ENCODE measurements at regions not wholly inside any gene's neighbourhood (a gene's known extent, or its start where the extent isn't known, plus 50 kb on each side); places are given as distances from the start of the nearest gene placed in this dataset.
"Not testable (repeated sequence)": the region's sequence is repeated elsewhere in the genome, so short reads cannot be mapped to it uniquely, and the experiment has no call there.

GRCh38 chr2:122706757-122707223, 951.3 kb downstream of the TSN start:
- DNase-seq (ENCODE audit: low read depth in 3 of 3) = no peak

DNA sequence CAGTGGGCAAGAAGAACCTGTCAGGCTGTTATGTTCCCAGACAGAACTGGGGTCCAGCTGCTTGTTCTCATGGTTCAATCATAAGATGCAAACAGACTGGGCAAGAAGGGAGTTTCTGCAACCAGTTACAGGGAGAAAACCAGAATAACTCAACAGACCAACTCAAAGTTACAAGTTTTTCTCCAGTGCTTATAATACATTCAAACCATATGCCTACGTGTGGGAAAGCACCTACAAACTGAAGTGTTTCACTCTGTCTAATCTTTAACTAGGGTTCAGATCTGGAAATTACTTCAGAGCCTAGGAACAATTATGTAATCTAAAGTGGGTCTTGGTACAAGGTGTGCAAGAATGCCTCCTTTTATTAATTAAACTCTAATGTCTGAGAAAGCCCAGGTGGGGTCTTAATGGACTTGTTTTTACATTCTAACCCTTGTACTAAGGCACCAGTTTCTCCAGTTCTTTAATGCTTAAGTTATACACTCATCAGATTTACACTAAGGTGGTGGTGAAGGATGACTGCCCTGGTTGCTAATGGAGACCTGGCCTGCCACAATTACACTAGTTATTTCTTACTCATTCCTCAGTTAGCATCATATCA, 951.9 kb downstream of the TSN start:
- DNase-seq (ENCODE audit: low read depth in 3 of 3) = no peak

GRCh38 chr2:122710049-122710448, 954.6 kb downstream of the TSN start:
- DNase-seq (ENCODE audit: low read depth in 3 of 3) = no peak

GRCh38 chr2:122713800-122714199, 958.3 kb downstream of the TSN start:
- DNase-seq (ENCODE audit: low read depth in 3 of 3) = no peak

GRCh38 chr2:122720822-122721221, 965.4 kb downstream of the TSN start:
- not testable (repeated sequence) for DNase-seq (ENCODE audit: low read depth in 3 of 3)

DNA sequence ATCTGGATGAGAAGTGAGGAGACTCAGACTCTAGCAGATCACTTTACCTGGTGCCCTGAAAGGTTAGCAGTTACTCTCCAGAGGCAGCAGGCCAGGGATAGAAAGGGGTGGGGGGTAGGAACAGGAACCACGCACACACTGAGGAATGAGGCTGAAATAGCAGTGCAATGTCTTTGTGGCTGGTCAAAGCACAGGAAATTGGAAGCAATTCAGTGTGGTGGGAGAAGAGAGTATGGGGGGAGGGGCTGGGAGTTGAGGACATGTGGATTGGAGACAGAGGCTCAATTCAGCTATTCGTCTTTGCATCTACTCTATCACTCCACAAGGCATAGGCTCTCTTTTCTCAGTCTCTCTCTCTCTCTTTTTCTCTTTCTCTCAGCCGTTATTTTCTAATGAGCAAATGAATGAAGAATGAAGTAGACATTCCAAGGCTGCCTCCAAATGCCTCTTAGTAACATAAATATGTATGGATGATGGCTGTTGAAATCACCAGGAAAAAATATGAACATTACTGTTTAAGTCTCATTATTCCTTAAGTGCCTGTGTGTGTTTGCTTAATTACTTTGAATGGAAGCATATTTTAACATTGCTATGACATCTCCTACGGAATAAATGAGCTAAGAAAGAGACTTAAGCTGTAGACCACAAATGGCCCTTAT, 979.4 kb downstream of the TSN start:
- DNase-seq (ENCODE audit: low read depth in 3 of 3) = no peak

GRCh38 chr2:122736279-122736678, 980.8 kb downstream of the TSN start:
- DNase-seq (ENCODE audit: low read depth in 3 of 3) = no peak

GRCh38 chr2:122737429-122738077, 982.1 kb downstream of the TSN start:
- no peak for DNase-seq (ENCODE audit: low read depth in 3 of 3)

GRCh38 chr2:122739732-122740593, 984.5 kb downstream of the TSN start:
- no peak for DNase-seq (ENCODE audit: low read depth in 3 of 3)

DNA sequence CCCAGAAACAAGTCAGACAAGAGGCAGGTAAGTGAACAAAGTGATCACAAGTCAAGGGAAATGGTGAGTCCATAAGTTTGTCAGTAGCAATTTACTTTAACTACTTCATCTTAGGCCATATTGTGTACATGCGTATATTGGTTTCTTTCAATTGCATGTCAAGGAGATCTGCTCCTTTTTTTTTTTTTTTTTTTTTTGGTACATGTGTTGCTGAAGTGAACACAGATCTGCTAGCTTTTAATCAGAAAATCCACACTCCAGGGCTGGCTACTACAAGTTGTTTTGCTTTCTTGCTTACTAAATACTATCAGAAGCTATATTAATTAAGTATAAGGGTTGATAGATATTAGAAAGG, 985.1 kb downstream of the TSN start:
- DNase-seq (ENCODE audit: low read depth in 3 of 3) = no peak

DNA sequence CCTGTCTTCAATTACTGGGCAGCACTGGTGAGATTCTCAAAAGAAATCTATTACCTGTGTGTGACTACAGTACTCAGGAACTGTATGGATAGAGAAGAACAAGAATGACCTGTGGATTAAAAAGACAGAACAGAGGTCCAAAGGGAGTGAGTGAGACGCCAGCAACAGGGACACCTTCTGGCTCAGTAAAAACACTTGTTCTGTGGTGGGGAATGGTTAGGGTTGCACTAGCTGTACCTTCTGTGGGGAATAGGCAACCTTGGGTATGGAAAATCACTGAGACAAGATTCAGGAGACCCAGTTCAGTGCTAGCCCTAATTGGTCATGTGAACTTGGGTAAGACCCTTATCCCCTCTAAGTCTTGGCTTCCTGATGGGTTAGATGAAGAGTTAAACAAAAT, 986.0 kb downstream of the TSN start:
- DNase-seq (ENCODE audit: low read depth in 3 of 3) = no peak

DNA sequence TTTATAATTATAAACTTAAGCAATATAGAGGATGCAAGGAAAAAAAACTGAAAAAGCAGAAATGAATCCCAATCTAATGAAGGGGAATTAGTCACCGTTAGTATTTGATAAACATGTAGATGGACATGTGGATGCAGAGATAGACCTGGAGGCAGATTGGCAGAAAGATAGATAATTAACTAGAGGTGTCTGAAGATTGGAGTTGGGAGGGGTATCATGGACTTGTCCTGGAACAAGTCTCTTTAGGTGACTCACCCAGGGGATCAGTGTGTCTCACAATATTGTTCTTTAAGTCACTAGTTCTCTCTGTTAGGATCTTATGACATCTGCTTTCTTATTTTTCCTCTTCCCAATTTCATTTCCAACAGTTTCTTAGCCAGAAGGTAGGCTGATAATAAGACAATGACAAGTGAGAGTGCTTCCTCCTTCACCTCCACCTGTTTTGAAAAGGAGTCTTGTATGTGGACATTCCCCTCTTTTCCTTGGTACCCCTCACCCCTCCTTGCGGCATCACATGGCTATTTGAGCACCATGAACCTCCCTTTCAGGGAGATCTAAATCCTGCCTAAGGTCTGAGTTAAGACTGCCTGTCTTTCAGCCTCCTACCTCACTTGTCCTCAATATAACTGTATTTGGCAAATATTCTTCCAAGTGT, 987.7 kb downstream of the TSN start:
- no peak for DNase-seq (ENCODE audit: low read depth in 3 of 3)

GRCh38 chr2:122745603-122746002, 990.2 kb downstream of the TSN start:
- DNase-seq (ENCODE audit: low read depth in 3 of 3) = no peak

GRCh38 chr2:122747670-122748069, 992.2 kb downstream of the TSN start:
- no peak for DNase-seq (ENCODE audit: low read depth in 3 of 3)

- no peak for DNase-seq (ENCODE audit: low read depth in 3 of 3)
Measured at GRCh38 chr2:122748552-122749011, 993.1 kb downstream of the TSN start.

DNA sequence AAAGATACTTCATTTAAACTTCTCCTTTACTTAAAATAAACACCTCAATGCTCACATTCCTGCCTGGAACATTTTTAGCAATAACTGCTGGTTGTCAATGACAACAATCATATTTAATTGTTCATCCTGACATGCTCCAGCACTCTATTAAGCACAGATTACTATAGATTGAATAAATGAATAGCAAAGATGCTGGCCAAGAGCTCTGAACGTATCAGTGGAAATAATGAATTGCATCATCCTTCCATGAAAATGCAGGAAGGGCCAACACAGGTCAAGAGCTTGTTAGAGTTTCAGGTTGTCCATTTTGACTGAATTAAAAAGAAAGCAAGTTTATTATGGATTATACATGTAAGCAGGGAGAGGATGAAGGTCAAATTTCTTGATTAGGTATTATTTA, 994.0 kb downstream of the TSN start:
- DNase-seq (ENCODE audit: low read depth in 3 of 3) = no peak

- DNase-seq (ENCODE audit: low read depth in 3 of 3) = no peak
Measured at GRCh38 chr2:122750095-122750494, 994.6 kb downstream of the TSN start.

DNA sequence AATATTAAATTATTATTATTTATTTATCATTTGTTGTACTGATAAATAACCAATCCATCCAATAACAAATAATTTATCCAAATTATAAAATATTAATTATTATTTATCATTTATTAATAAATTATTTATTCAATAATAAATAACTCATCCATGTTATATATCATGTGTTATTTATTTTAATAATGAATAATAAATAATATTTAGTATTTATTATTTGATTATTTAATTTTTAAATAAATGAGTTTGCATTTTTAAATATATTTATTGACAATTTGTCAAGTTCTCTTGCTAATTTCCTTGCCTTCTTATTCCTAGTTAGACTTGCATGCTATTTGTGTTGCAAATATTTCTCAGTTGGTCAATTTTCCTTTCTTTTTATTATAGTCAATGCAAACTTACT, 995.4 kb downstream of the TSN start:
- no peak for DNase-seq (ENCODE audit: low read depth in 3 of 3)

GRCh38 chr2:122753336-122753735, 997.9 kb downstream of the TSN start:
- DNase-seq (ENCODE audit: low read depth in 3 of 3) = no peak

DNA sequence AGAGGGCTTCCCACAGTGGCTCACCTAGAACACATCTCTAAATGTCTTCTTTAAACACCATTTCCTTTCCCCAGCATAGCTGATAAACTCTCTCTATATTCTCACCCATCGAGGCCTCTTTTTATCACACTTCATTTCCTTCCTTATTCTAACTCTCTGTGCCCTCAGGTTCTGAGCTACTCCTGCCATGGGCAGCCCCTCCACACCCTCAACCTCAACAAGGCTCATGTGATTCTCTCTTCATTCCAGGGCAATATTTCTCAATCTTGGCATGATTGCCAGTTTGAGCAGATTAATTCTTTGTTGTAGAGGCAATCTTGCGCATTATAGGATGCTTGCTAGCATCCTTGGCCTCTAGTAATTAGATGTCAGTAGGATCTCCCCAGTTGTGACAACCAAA, 999.1 kb downstream of the TSN start:
- no peak for DNase-seq (ENCODE audit: low read depth in 3 of 3)

DNA sequence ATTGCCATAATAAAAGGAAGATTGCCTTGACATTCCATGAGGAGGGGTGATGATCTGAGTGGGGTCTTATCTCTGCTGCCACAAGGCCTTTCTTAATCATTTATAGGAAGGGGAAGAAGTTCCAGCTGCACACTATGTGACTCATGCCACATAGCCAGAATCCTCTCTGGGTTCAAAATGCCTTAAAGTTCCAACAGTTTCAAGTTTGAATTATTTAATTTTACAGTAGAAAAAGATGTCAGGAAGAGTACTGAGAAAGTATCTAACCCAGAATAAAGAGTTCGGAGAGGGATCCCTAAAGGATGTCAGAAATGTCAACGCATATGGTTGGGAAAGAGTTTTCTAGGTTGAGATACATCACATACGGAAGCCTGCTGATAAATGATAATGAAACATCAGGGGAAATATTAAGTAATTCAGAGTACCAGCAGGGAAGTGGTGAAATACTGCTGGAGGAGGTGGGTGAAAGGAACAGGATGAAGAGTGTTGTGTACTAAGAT, 999.9 kb downstream of the TSN start:
- no peak for DNase-seq (ENCODE audit: low read depth in 3 of 3)

DNA sequence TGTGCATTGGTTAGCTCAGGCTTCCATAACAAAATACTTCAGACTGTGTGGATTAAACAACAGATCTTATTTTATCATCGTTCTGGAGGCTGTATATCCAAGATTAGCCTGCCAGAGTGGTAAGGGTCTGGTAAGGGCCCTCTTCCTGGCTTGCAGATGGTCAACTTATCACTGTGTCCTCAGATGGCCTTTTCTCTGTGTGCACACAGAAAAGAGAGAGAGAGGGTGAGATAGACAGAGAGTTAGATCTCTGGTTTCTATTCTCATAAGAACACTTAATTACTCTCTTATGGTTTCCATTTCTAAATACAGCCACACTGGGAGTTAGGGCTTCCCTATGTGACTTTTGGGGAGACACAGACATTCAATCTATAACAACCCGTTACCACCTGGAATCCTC, 1003.5 kb downstream of the TSN start:
- DNase-seq (ENCODE audit: low read depth in 3 of 3) = no peak

Measured in stimulated activated CD4-positive, alpha-beta T cell treated with anti-CD3 and anti-CD28 coated beads, TNF-alpha, amount 100 ng/mL, for 4 hours (primary cell).